ENCODE measurements at regions not wholly inside any gene's neighbourhood (a gene's known extent, or its start where the extent isn't known, plus 50 kb on each side); places are given as distances from the start of the nearest gene placed in this dataset.

DNA sequence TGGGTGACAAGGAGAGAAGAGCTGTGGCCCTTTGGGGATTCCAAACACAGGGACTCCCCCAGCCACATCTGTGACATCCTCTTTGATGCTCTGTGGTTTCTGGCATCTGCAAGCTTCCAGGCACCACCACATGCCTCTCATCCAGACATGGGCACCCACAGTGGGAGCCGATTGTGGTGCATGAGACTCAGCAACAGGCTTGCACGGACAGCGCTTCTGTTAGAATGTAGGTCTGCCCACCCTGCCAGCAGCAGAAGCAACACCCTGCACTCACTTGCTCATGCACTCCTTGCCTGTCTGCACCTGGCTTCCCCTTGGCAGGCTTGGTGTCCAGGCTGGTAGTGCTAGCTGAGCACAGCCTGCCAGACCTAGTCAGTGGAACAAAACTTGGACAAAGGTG lies 735.0 kb upstream of the ZWINT start:
- TF ChIP-seq, protein P1, sequence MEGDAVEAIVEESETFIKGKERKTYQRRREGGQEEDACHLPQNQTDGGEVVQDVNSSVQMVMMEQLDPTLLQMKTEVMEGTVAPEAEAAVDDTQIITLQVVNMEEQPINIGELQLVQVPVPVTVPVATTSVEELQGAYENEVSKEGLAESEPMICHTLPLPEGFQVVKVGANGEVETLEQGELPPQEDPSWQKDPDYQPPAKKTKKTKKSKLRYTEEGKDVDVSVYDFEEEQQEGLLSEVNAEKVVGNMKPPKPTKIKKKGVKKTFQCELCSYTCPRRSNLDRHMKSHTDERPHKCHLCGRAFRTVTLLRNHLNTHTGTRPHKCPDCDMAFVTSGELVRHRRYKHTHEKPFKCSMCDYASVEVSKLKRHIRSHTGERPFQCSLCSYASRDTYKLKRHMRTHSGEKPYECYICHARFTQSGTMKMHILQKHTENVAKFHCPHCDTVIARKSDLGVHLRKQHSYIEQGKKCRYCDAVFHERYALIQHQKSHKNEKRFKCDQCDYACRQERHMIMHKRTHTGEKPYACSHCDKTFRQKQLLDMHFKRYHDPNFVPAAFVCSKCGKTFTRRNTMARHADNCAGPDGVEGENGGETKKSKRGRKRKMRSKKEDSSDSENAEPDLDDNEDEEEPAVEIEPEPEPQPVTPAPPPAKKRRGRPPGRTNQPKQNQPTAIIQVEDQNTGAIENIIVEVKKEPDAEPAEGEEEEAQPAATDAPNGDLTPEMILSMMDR (IDR thresholded peaks at IDR 0.05), result no peak
- Histone ChIP-seq H3K36me3 (no peaks in the 10 kb centered on the region), H3K4me3 (no peak overlapping the region)

DNA sequence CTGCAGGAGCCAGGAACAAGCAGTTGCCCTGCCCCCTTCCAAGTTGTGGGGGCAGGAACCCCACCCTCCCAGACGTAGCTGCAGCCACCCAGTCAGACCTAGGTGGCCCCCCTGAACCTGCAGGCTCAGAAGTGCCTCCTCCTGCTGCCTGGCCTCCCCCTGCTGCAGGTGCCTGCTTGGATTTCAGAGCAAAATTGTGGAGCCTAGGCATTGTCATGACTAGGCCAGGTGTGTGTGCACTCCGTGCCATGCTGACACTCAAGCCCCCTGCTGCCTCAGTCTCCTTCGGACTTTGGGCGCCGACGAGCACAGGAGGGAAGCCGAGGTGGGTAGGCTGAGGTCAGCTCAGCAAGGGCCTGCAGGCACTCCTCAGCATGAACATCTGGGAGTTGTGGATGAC lies 733.9 kb upstream of the ZWINT start:
- no peak for DNase-seq (ENCODE audit: low spot score in 2 of 2)
- TF ChIP-seq, protein P1 (IDR thresholded peaks at IDR 0.05), result no peak
- intact Hi-C loops (cut with DNase I), result no loop called here
- Histone ChIP-seq H3K4me1 (no peaks in the 10 kb centered on the region), H3K4me3 (no peak overlapping the region), H3K27me3 (no peaks in the 10 kb centered on the region), H3K27ac (no peak overlapping the region), H3K36me3 (no peaks in the 10 kb centered on the region), H3K9me3 (no peaks in the 10 kb centered on the region)

More for the DNA sequence above, 735.0 kb upstream of the ZWINT start:
- no peaks in the 10 kb centered on the region for H3K9me3 ChIP-seq
- H3K27ac ChIP-seq, result no peak overlapping the region
- H3K27me3 ChIP-seq, result no peaks in the 10 kb centered on the region
- DNase-seq (ENCODE audit: low spot score in 2 of 2), result no peak
- H3K4me1 ChIP-seq, result no peaks in the 10 kb centered on the region
- intact Hi-C loops (cut with DNase I), result no loop called here

DNA sequence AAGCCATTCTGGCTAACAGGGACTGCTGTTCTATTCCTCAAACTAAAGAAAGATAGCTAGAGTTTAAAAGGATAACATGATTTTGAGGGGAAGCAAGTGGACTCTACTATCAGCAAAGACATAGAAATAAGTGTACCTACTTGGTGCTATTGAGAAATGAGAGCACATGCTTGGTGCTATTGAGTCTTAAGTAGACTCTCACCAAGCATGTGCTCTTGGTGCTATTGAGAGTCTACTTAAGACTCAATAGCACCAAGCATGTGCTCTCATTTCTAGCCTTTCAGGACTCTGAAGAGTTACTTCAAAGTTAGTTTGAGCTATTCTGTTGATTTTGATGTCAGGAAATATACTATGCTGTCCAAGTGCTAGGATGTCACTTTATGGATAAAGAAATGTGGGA lies 733.0 kb upstream of the ZWINT start:
- TF ChIP-seq, protein P1 (IDR thresholded peaks at IDR 0.05), result no peak
- DNase-seq (ENCODE audit: low spot score in 2 of 2), result no peak
- no peaks in the 10 kb centered on the region for H3K4me1 ChIP-seq
- H3K36me3 ChIP-seq, result no peaks in the 10 kb centered on the region
- intact Hi-C loops (cut with DNase I), result no loop called here
- H3K27me3 ChIP-seq, result no peaks in the 10 kb centered on the region
- H3K4me3 ChIP-seq, result no peak overlapping the region
- no peak overlapping the region for H3K27ac ChIP-seq
- H3K9me3 ChIP-seq, result no peaks in the 10 kb centered on the region

DNA sequence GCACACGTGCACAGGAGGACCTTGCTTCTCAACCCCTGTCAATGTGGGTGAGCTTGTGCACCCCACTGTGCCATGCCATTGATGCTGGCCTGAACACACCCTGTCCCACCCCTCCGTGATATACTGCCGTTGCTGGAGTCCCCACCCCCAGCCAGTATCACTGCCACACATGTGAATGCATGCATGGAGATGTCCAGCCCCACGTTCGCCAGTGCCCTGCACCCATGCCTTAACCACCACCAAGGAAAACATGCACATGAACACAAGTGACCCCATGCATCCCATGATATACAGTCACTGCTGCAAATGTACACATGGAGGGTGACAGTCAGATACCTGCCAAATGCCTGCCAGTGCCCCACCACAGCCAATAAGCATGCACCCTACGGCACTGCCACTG lies 692.5 kb upstream of the ZWINT start:
- Histone ChIP-seq H3K27ac (no peak overlapping the region), H3K27me3 (no peaks in the 10 kb centered on the region), H3K4me3 (no peak overlapping the region), H3K4me1 (no peaks in the 10 kb centered on the region), H3K36me3 (no peaks in the 10 kb centered on the region), H3K9me3 (peaks cover 0 to 5% of the 10 kb centered on the region in 2 donors)
- intact Hi-C loops (cut with DNase I), result no loop called here
- no peak for DNase-seq (ENCODE audit: low spot score in 2 of 2)
- TF ChIP-seq, protein P1 (IDR thresholded peaks at IDR 0.05), result no peak

DNA sequence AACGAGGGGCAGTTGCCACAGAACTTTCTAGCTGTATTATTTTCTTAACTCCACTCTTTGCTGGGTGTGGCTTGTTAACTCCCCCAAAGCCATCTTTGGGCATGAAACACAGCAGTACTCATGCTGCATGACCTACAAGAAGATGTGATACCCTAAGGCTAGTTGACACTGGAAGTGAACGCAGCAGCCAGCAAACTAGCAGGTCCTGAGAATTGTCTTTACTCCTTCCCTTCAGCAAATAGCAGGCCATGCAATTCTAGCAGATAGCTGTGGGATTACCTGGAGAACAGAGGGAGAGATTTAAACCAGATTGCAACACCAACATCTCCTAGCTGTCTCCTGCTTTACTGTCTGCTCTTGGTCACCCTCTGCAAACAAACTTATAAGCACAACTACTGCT lies 688.0 kb upstream of the ZWINT start:
- no peaks in the 10 kb centered on the region for H3K27me3 ChIP-seq
- H3K4me3 ChIP-seq, result no peak overlapping the region
- no peak overlapping the region for H3K27ac ChIP-seq
- TF ChIP-seq, protein P1 (IDR thresholded peaks at IDR 0.05), result no peak
- no peak for DNase-seq (ENCODE audit: low spot score in 2 of 2)
- H3K4me1 ChIP-seq, result no peaks in the 10 kb centered on the region
- H3K36me3 ChIP-seq, result no peaks in the 10 kb centered on the region
- no peaks in the 10 kb centered on the region for H3K9me3 ChIP-seq
- intact Hi-C loops (cut with DNase I), result no loop called here

DNA sequence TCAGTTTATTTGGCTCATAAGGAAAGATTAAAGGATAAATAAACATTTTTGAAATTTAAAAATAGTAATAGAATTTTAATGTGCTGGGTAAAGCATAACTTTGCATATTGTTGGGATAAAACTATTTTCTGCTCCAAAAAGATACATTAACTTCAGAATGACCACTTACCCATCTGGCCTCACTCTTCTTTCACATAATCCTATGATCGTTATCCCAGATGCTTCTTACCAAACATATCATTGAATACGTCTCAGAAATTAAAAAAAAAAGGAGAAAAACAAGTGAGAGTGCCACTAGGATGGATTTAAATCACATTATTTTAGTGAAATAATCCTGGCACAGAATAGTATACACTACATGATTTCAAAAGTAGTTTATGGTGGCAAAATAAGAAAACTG lies 677.5 kb upstream of the ZWINT start:
- intact Hi-C loops (cut with DNase I), result no loop called here
- no peaks in the 10 kb centered on the region for H3K9me3 ChIP-seq

More for the DNA sequence above, 677.5 kb upstream of the ZWINT start:
- Histone ChIP-seq H3K4me1 (no peaks in the 10 kb centered on the region), H3K4me3 (no peak overlapping the region), H3K36me3 (no peaks in the 10 kb centered on the region), H3K27me3 (no peaks in the 10 kb centered on the region), H3K27ac (no peak overlapping the region)
- TF ChIP-seq, protein P1 (IDR thresholded peaks at IDR 0.05), result no peak
- DNase-seq (ENCODE audit: low spot score in 2 of 2), result no peak
